ENCODE measurements at regions not wholly inside any gene's neighbourhood (a gene's known extent, or its start where the extent isn't known, plus 50 kb on each side); places are given as distances from the start of the nearest gene placed in this dataset.

DNA sequence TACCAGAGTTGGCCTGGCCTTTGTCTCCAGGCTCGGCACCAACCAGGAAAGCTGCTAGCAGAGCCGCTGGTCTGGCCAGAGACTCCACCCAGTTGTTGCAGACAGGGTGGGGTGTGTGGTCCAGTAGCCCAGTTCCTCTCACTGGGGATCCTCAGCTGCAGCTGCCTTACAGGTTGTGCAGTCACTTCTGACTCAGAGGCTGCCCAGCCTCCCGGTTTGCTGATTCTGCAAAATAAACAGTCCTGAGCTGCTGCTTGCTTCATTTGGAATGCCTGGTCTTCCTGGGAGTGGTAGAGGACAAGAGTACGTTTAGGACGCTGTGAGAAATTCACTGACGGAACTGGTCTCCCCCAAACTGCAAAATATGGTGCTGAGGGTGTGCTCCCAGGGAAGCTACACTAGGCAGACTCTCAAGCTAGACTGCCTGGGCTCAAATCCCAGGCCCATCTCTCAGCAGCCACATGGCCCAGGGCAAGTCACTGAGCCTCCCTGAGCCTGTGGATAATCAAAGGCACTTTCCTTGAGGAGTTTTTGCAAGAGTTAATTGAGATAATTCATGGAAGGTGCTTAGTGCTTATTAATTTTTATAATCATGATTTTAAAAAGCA, 246.1 kb downstream of the TFAP2C start:
- H3K4me2 ChIP-seq (ENCODE audit: low read length), result no peak overlapping the region
- H3F3A ChIP-seq (ENCODE audit: control insufficient read depth, insufficient read depth), result no peaks in the 10 kb centered on the region
- no peaks in the 10 kb centered on the region for H3K9me2 ChIP-seq (replicated peaks; ENCODE audit: control insufficient read depth, low read length)
- no peaks in the 10 kb centered on the region for H3K79me2 ChIP-seq (ENCODE audit: control insufficient read depth, low read length)
- no peaks in the 10 kb centered on the region for H4K20me1 ChIP-seq (ENCODE audit: control insufficient read depth, insufficient read depth, low read depth, low read length)
- no peaks in the 10 kb centered on the region for H3K9me3 ChIP-seq (ENCODE audit: control insufficient read depth, insufficient read depth, low read length)
- H3K27me3 ChIP-seq (ENCODE audit: control insufficient read depth, low read length), result no peaks in the 10 kb centered on the region
- no peak overlapping the region for H3K4me3 ChIP-seq (ENCODE audit: low read length)
- no peaks in the 10 kb centered on the region for H3K4me1 ChIP-seq (ENCODE audit: control insufficient read depth, low read length)
- H3K27ac ChIP-seq (ENCODE audit: low read depth, low read length), result no peak overlapping the region
- no peaks in the 10 kb centered on the region for H3K36me3 ChIP-seq (ENCODE audit: control insufficient read depth, low read length)
- TF ChIP-seq, protein P1, sequence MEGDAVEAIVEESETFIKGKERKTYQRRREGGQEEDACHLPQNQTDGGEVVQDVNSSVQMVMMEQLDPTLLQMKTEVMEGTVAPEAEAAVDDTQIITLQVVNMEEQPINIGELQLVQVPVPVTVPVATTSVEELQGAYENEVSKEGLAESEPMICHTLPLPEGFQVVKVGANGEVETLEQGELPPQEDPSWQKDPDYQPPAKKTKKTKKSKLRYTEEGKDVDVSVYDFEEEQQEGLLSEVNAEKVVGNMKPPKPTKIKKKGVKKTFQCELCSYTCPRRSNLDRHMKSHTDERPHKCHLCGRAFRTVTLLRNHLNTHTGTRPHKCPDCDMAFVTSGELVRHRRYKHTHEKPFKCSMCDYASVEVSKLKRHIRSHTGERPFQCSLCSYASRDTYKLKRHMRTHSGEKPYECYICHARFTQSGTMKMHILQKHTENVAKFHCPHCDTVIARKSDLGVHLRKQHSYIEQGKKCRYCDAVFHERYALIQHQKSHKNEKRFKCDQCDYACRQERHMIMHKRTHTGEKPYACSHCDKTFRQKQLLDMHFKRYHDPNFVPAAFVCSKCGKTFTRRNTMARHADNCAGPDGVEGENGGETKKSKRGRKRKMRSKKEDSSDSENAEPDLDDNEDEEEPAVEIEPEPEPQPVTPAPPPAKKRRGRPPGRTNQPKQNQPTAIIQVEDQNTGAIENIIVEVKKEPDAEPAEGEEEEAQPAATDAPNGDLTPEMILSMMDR (IDR thresholded peaks at IDR 0.05; ENCODE audit: low read depth, low read length, poor library complexity, severe bottlenecking), result no peak
- no peak for TF ChIP-seq EZH2phosphoT487 (IDR thresholded peaks at IDR 0.05; ENCODE audit: borderline replicate concordance, low read length)

DNA sequence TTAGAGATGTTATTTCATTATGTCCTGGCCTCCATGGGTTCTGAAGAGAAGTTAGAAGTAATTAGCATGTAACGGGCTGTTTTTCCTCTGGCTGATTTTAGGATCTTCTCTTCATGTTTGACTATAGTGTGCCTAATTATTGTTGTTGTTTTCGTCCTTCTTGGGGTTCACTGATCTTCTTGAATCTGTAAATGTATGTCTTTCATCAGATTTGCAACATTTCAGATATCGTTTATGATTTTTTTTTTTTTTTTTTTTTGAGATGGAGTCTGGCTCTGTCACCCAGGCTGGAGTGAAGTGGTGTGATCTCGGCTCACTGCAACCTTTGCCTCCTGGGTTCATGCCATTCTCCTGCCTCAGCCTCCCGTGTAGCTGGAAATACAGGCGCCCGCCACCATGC, 246.7 kb downstream of the TFAP2C start:
- no peaks in the 10 kb centered on the region for H4K20me1 ChIP-seq (ENCODE audit: control insufficient read depth, insufficient read depth, low read depth, low read length)

DNA sequence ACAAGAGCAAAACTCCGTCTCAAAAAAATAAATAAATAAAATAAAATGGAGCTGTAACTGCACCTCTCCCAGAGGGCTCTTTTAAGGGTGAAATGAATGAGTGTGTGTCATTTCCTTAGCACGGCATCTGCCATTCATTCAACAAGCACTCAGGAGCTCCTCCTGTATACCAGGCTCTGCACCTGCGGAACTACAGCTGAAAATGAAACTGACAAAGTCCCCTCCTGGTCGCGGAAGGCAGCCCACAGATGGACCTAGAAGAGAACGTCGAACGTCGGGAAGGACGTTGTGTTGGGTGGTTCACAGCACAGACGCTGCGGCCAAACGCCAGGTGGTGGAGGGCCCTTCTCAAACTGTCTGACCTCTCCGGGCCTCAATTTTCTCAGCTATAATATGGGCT, 256.4 kb downstream of the TFAP2C start:
- no peak for TF ChIP-seq EZH2phosphoT487 (IDR thresholded peaks at IDR 0.05; ENCODE audit: borderline replicate concordance, low read length)
- TF ChIP-seq, protein P1 (IDR thresholded peaks at IDR 0.05; ENCODE audit: low read depth, low read length, poor library complexity, severe bottlenecking), result no peak
- Histone ChIP-seq H3K4me2 (ENCODE audit: low read length) (no peak overlapping the region), H3K9me3 (ENCODE audit: control insufficient read depth, insufficient read depth, low read length) (no peaks in the 10 kb centered on the region), H3K79me2 (ENCODE audit: control insufficient read depth, low read length) (no peaks in the 10 kb centered on the region), H4K20me1 (ENCODE audit: control insufficient read depth, insufficient read depth, low read depth, low read length) (no peaks in the 10 kb centered on the region), H3K27me3 (ENCODE audit: control insufficient read depth, low read length) (no peaks in the 10 kb centered on the region), H3F3A (ENCODE audit: control insufficient read depth, insufficient read depth) (no peaks in the 10 kb centered on the region), H3K9me2 (replicated peaks; ENCODE audit: control insufficient read depth, low read length) (no peaks in the 10 kb centered on the region), H3K27ac (ENCODE audit: low read depth, low read length) (no peak overlapping the region), H3K4me1 (ENCODE audit: control insufficient read depth, low read length) (no peaks in the 10 kb centered on the region), H3K4me3 (ENCODE audit: low read length) (no peak overlapping the region), H3K36me3 (ENCODE audit: control insufficient read depth, low read length) (no peaks in the 10 kb centered on the region)

More for the DNA sequence above, 246.7 kb downstream of the TFAP2C start:
- H3K27me3 ChIP-seq (ENCODE audit: control insufficient read depth, low read length), result no peaks in the 10 kb centered on the region
- H3K9me2 ChIP-seq (replicated peaks; ENCODE audit: control insufficient read depth, low read length), result no peaks in the 10 kb centered on the region
- H3K4me2 ChIP-seq (ENCODE audit: low read length), result no peak overlapping the region
- H3K4me3 ChIP-seq (ENCODE audit: low read length), result no peak overlapping the region
- no peaks in the 10 kb centered on the region for H3K36me3 ChIP-seq (ENCODE audit: control insufficient read depth, low read length)
- no peak overlapping the region for H3K27ac ChIP-seq (ENCODE audit: low read depth, low read length)
- no peaks in the 10 kb centered on the region for H3K79me2 ChIP-seq (ENCODE audit: control insufficient read depth, low read length)
- no peaks in the 10 kb centered on the region for H3K4me1 ChIP-seq (ENCODE audit: control insufficient read depth, low read length)
- TF ChIP-seq EZH2phosphoT487 (IDR thresholded peaks at IDR 0.05; ENCODE audit: borderline replicate concordance, low read length), result no peak
- TF ChIP-seq, protein P1 (IDR thresholded peaks at IDR 0.05; ENCODE audit: low read depth, low read length, poor library complexity, severe bottlenecking), result no peak
- H3K9me3 ChIP-seq (ENCODE audit: control insufficient read depth, insufficient read depth, low read length), result no peaks in the 10 kb centered on the region
- no peaks in the 10 kb centered on the region for H3F3A ChIP-seq (ENCODE audit: control insufficient read depth, insufficient read depth)
